ENCODE measurements at regions not wholly inside any gene's neighbourhood (a gene's known extent, or its start where the extent isn't known, plus 50 kb on each side); places are given as distances from the start of the nearest gene placed in this dataset.

GRCh38 chr11:80239217-80239616, 798.4 kb upstream of the TENM4 start:
- DNase-seq (ENCODE audit: low spot score) = no peak

- DNase-seq (ENCODE audit: low spot score) = no peak
Observed at GRCh38 chr11:80227915-80228314, 787.1 kb upstream of the TENM4 start.

- DNase-seq (ENCODE audit: low spot score) = no peak
Observed at GRCh38 chr11:80214413-80214812, 773.6 kb upstream of the TENM4 start.

GRCh38 chr11:80211673-80212072, 770.8 kb upstream of the TENM4 start:
- no peak for DNase-seq (ENCODE audit: low spot score)

- DNase-seq (ENCODE audit: low spot score) = no peak
Observed at GRCh38 chr11:80204021-80204420, 763.2 kb upstream of the TENM4 start.

GRCh38 chr11:80196932-80197554, 756.2 kb upstream of the TENM4 start:
- DNase-seq (ENCODE audit: low spot score) = no peak

- no peak for DNase-seq (ENCODE audit: low spot score)
Observed at GRCh38 chr11:80196041-80196440, 755.2 kb upstream of the TENM4 start.

- DNase-seq (ENCODE audit: low spot score) = no peak
Observed at GRCh38 chr11:80194625-80195024, 753.8 kb upstream of the TENM4 start.

GRCh38 chr11:80194016-80194415, 753.2 kb upstream of the TENM4 start:
- DNase-seq (ENCODE audit: low spot score) = no peak

- no peak for DNase-seq (ENCODE audit: low spot score)
Observed at GRCh38 chr11:80188076-80188627, 747.3 kb upstream of the TENM4 start.

GRCh38 chr11:80186692-80187091, 745.9 kb upstream of the TENM4 start:
- DNase-seq (ENCODE audit: low spot score) = no peak

GRCh38 chr11:80182901-80183300, 742.1 kb upstream of the TENM4 start:
- no peak for DNase-seq (ENCODE audit: low spot score)

- DNase-seq (ENCODE audit: low spot score) = no peak
Observed at GRCh38 chr11:80173371-80174136, 732.7 kb upstream of the TENM4 start.

GRCh38 chr11:80168796-80169195, 728.0 kb upstream of the TENM4 start:
- DNase-seq (ENCODE audit: low spot score) = no peak

GRCh38 chr11:80167766-80168165, 726.9 kb upstream of the TENM4 start:
- DNase-seq (ENCODE audit: low spot score) = no peak

- DNase-seq (ENCODE audit: low spot score) = no peak
Observed at GRCh38 chr11:80165744-80166143, 724.9 kb upstream of the TENM4 start.

- DNase-seq (ENCODE audit: low spot score) = no peak
Observed at GRCh38 chr11:80163441-80163840, 722.6 kb upstream of the TENM4 start.

- peak; percentile 9 for DNase-seq (ENCODE audit: low spot score)
Observed at GRCh38 chr11:80163011-80163410, 722.2 kb upstream of the TENM4 start.

- DNase-seq (ENCODE audit: low spot score) = no peak
Observed at GRCh38 chr11:80162387-80162786, 721.6 kb upstream of the TENM4 start.

GRCh38 chr11:80157447-80157846, 716.6 kb upstream of the TENM4 start:
- no peak for DNase-seq (ENCODE audit: low spot score)

GRCh38 chr11:80156062-80156461, 715.2 kb upstream of the TENM4 start:
- DNase-seq (ENCODE audit: low spot score) = no peak

- peak; percentile 46 for DNase-seq (ENCODE audit: low spot score)
Observed at GRCh38 chr11:80155412-80156017, 714.7 kb upstream of the TENM4 start.

- DNase-seq (ENCODE audit: low spot score) = no peak
Observed at GRCh38 chr11:80146232-80146631, 705.4 kb upstream of the TENM4 start.
